ENCODE measurements at regions not wholly inside any gene's neighbourhood (a gene's known extent, or its start where the extent isn't known, plus 50 kb on each side); places are given as distances from the start of the nearest gene placed in this dataset.

DNA sequence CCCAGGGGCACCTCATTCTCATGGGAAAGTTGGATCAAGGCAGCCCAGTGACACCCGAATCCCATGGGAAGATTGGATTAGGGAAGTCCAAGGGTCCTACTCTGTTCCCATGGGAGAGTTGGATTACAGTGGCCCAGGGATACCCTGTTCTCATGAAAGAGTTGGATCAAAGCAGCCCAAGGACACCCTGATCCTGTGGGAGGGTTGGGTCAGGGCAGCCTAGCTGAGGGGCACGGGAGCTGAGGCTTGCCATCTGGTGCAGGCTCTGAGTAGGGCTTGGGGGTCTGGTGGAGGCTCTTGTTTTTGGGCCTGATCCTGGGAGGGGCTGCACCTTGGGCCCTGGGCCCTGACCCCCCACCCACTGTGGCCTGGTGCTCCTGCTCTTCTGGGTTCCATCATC lies 87.1 kb downstream of the ACKR3 start:
- H3K36me3 ChIP-seq (ENCODE audit: insufficient read depth, low read length) = no peaks in the 10 kb centered on the region
- no peak overlapping the region for H3K27ac ChIP-seq (ENCODE audit: low read depth, low read length)
- no peaks in the 10 kb centered on the region for H3K27me3 ChIP-seq (ENCODE audit: insufficient read depth, low read length)
- no peak overlapping the region for H3K9ac ChIP-seq (ENCODE audit: low read depth, low read length)
- 91% methylated on average over 2 of the region's 2 CpGs for WGBS
- H3K9me3 ChIP-seq (ENCODE audit: insufficient read depth, low read depth, low read length) = no peaks in the 10 kb centered on the region
- no peak overlapping the region for H3K4me3 ChIP-seq (ENCODE audit: low read length)
- H3K4me1 ChIP-seq (ENCODE audit: insufficient read depth, low read length) = peaks cover 22% of the 10 kb centered on the region

DNA sequence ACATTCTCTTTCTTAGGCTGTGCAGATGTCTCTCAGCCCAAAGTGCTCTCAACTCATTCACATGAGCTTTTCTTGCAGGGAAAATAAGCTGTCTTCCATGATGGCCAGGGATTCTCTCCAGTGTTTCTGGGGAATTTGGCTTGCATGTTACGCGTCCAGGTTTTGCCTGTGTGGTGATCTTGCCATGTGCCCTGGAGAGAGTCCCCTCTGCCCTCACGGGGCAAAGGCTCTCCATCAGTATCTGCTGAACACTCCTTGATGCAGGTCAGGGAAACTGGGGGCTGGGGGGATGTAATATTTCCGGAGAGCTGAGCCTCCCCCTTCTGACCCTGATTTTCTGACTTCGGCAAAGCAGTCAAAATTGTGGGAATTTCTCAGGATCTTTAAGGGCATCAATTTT lies 87.6 kb downstream of the ACKR3 start:
- Histone ChIP-seq H3K27ac (ENCODE audit: low read depth, low read length) (no peak overlapping the region), H3K9ac (ENCODE audit: low read depth, low read length) (no peak overlapping the region), H3K27me3 (ENCODE audit: insufficient read depth, low read length) (no peaks in the 10 kb centered on the region), H3K4me1 (ENCODE audit: insufficient read depth, low read length) (peaks cover 27% of the 10 kb centered on the region), H3K4me3 (ENCODE audit: low read length) (no peak overlapping the region), H3K9me3 (ENCODE audit: insufficient read depth, low read depth, low read length) (no peaks in the 10 kb centered on the region), H3K36me3 (ENCODE audit: insufficient read depth, low read length) (no peaks in the 10 kb centered on the region)
- WGBS = 94% methylated on average over 5 of the region's 5 CpGs

DNA sequence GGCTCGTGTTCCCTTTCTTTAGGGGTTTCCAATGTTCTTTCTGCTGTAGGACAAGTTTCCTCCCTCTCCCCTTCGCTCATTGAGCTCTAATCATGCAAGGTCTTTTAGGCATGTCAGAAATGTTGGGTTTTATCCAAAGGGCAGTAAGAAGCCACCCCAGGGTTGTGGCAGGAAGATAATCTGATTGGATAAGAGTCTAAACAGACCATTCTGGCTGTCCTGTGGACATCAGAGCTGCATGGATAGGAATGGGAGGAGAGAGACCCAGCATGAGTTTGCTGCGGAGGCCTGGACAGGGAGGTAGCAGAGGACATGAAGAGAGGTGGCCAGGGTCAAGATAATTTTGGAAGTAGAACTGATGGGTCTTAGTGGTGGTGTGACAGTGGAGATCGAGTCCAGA lies 88.2 kb downstream of the ACKR3 start:
- H3K36me3 ChIP-seq (ENCODE audit: insufficient read depth, low read length) = no peaks in the 10 kb centered on the region
- no peaks in the 10 kb centered on the region for H3K27me3 ChIP-seq (ENCODE audit: insufficient read depth, low read length)
- H3K4me3 ChIP-seq (ENCODE audit: low read length) = no peak overlapping the region
- no peak overlapping the region for H3K27ac ChIP-seq (ENCODE audit: low read depth, low read length)
- WGBS = 95% methylated on average over 4 of the region's 4 CpGs
- no peaks in the 10 kb centered on the region for H3K9me3 ChIP-seq (ENCODE audit: insufficient read depth, low read depth, low read length)
- H3K9ac ChIP-seq (ENCODE audit: low read depth, low read length) = no peak overlapping the region
- peaks cover 31% of the 10 kb centered on the region for H3K4me1 ChIP-seq (ENCODE audit: insufficient read depth, low read length)

DNA sequence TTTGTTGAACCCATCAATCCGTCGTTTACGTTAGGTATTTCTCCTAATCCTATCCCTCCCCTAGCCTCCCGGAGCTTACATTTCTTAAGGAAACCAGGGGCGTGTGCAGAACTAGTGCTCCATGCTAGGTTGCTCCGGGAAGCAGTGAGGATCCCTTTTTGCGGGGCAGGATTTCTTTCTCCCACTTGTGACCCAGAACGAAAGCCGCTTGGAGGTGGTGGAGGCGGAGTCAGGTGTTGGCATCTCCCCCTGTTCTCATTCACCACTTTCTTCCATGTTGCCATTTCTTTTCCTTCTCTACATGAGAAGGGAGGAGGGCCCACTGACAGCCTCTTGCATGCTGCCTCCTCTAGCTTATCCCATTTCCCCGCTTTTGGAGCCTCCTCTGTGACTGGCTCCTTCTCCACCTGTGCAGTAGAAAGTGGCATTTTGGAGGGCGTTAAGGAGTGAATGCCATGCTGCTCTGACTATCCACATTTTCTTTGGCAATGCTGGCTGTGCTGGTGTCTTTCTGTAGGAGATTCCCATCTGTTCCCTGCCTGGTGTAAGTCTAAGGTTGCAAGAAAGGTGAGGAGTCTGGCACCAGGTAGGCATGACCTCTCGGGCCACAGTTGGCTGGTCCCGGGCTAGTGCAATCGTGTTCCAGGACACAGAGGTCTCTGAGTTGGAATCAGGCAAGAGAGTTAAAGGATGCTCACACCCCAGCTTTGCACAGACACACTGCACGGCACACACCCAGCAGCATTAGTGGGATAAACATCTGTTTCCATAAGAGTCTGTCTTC lies 89.5 kb downstream of the ACKR3 start:
- Histone ChIP-seq H3K27me3 (ENCODE audit: insufficient read depth, low read length) (no peaks in the 10 kb centered on the region), H3K9ac (ENCODE audit: low read depth, low read length) (no peak overlapping the region), H3K4me1 (ENCODE audit: insufficient read depth, low read length) (peaks cover 31% of the 10 kb centered on the region), H3K36me3 (ENCODE audit: insufficient read depth, low read length) (no peaks in the 10 kb centered on the region), H3K27ac (ENCODE audit: low read depth, low read length) (no peak overlapping the region), H3K9me3 (ENCODE audit: insufficient read depth, low read depth, low read length) (no peaks in the 10 kb centered on the region), H3K4me3 (ENCODE audit: low read length) (no peak overlapping the region)
- 89% methylated on average over 15 of the region's 16 CpGs for WGBS

DNA sequence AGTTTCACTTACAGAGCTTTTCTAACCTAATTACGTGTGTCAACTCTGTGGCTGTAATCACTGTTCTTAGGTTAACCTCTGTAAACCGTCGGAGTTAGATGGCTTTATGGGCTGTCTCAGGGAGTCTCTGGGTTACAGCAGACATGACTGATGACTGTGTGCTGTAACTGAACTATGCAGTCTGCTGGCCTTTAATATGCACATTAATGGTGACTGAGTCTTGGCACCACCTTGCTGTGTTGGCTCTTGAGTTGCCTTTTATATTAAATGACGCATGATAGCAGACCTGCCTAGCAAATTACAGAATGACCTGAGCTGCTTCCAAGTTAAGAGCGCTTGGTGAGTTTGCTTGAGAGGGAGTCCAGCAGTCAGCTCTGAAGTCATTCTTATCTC lies 90.1 kb downstream of the ACKR3 start:
- Histone ChIP-seq H3K4me1 (ENCODE audit: insufficient read depth, low read length) (peaks cover 31% of the 10 kb centered on the region), H3K9me3 (ENCODE audit: insufficient read depth, low read depth, low read length) (no peaks in the 10 kb centered on the region), H3K36me3 (ENCODE audit: insufficient read depth, low read length) (no peaks in the 10 kb centered on the region), H3K27me3 (ENCODE audit: insufficient read depth, low read length) (no peaks in the 10 kb centered on the region), H3K27ac (ENCODE audit: low read depth, low read length) (no peak overlapping the region), H3K9ac (ENCODE audit: low read depth, low read length) (no peak overlapping the region), H3K4me3 (ENCODE audit: low read length) (no peak overlapping the region)
- 81% methylated on average over 5 of the region's 5 CpGs for WGBS

DNA sequence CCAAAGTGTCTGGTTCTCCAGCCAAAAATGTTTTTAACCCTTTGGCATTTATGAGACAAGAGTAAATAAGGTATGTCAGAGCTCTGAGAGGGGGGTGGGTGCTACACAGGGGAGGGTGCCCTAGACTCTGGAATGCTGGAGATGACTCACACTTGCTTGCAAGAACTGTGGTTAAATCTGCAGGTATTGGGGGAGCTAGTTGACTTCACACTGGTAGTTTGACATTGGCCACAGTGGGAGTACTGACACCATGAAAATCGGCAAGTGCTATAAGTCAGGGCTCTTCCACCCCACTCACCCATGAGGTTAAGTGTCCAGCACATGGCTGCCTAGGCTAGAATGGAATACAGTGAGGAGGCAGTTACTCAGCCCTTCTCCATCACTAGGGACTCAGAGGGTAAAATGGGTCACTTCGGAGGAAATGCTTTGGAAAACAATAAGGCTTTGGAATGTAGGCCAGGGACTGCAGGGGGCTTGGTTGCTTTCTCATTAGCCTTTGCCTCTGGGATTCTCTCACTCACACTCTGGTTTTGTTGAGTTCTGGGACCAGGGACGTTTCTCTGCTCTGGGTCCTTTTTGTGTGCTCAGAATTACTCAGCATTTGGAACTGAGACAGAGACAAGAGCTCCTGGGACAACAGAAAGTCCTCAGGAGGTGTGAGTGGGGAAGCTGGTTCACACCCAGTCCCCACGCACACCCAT lies 91.6 kb downstream of the ACKR3 start:
- peak overlapping the region; percentile 89 for H3K27ac ChIP-seq (ENCODE audit: low read depth, low read length)
- H3K36me3 ChIP-seq (ENCODE audit: insufficient read depth, low read length) = no peaks in the 10 kb centered on the region
- H3K9me3 ChIP-seq (ENCODE audit: insufficient read depth, low read depth, low read length) = peaks cover 2% of the 10 kb centered on the region; the same call in 1 of the 2 replicates
- H3K27me3 ChIP-seq (ENCODE audit: insufficient read depth, low read length) = no peaks in the 10 kb centered on the region
- H3K4me3 ChIP-seq (ENCODE audit: low read length) = 0 out of 2 replicates have a peak overlapping the region, but pooled peaks have one; percentile 18
- H3K9ac ChIP-seq (ENCODE audit: low read depth, low read length) = peak overlapping the region; percentile 47; the same call in 1 of the 2 replicates
- WGBS = 25% methylated on average over 4 of the region's 4 CpGs
- peaks cover 31% of the 10 kb centered on the region for H3K4me1 ChIP-seq (ENCODE audit: insufficient read depth, low read length)

DNA sequence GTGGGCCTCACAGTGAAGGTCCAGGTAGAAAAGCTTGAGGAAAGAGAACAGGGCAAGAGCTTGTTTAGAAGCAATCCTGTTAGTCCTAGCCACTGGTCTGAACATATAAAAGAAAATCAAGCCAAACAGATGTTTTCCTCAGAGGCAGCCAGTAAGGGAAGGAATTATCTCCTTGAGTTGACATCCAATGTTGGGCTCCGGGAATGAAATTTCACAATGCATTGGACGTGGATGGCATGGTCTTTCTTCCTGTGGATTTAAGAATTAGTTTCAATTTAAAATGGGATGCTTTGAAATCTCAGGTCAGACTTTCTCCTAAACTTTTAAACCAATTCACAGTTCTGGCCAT lies 92.1 kb downstream of the ACKR3 start:
- H3K36me3 ChIP-seq (ENCODE audit: insufficient read depth, low read length) = no peaks in the 10 kb centered on the region
- H3K9ac ChIP-seq (ENCODE audit: low read depth, low read length) = peak overlapping the region; percentile 47; the same call in 1 of the 2 replicates
- peaks cover 31% of the 10 kb centered on the region for H3K4me1 ChIP-seq (ENCODE audit: insufficient read depth, low read length)
- H3K27ac ChIP-seq (ENCODE audit: low read depth, low read length) = peak overlapping the region; percentile 89
- H3K9me3 ChIP-seq (ENCODE audit: insufficient read depth, low read depth, low read length) = peaks cover 7% of the 10 kb centered on the region
- H3K4me3 ChIP-seq (ENCODE audit: low read length) = no peak overlapping the region
- 83% methylated on average over 2 of the region's 2 CpGs for WGBS
- H3K27me3 ChIP-seq (ENCODE audit: insufficient read depth, low read length) = no peaks in the 10 kb centered on the region

DNA sequence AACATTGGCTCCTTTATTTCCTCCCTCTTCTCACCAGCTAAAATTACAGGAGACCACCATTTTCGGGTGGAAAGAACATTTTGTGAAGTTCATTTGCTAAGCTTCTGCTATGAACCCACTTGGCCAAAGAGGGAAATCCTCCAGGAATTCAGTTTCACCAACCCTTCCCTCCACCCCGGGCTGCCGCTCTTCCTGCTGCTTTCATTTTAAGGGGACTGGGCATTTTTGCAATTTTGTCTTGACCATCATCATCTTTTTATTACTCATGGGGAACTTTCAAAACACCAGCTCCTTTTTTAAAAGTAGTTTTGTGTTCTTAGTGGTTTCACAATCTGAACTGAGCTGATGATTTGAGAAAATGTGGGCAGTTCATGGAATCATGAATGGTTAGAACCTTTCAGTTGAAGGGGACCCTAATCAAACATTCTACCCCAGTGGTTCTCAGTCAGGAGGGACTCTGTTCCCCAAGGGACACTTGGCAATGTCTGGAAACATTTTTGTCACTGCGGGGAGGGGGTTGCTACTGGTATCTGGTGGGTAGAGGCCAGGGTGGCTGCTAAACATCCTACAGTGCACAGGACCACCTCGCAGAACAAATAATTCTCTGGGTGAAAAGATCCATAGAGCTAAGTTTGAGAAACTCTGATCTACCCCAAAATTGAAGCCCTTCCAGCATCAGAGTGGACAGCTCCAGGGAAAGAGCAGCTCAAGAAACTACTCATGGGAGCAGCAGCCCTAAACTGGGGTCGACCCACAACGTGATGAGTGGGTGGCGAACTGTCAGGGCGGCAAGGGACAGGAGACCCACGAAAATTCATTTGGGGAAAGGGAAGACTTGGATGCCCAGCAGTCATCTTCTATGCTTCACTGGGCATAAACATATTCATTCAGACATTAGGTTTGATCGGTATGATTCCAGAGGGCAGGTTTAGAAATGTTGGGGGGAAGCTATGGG lies 92.9 kb downstream of the ACKR3 start:
- H3K4me1 ChIP-seq (ENCODE audit: insufficient read depth, low read length) = peaks cover 31% of the 10 kb centered on the region
- H3K36me3 ChIP-seq (ENCODE audit: insufficient read depth, low read length) = no peaks in the 10 kb centered on the region
- H3K9ac ChIP-seq (ENCODE audit: low read depth, low read length) = no peak overlapping the region
- no peak overlapping the region for H3K4me3 ChIP-seq (ENCODE audit: low read length)
- 87% methylated on average over 11 of the region's 11 CpGs for WGBS
- H3K9me3 ChIP-seq (ENCODE audit: insufficient read depth, low read depth, low read length) = peaks cover 8% of the 10 kb centered on the region
- peak overlapping the region; percentile 89 for H3K27ac ChIP-seq (ENCODE audit: low read depth, low read length)
- no peaks in the 10 kb centered on the region for H3K27me3 ChIP-seq (ENCODE audit: insufficient read depth, low read length)

DNA sequence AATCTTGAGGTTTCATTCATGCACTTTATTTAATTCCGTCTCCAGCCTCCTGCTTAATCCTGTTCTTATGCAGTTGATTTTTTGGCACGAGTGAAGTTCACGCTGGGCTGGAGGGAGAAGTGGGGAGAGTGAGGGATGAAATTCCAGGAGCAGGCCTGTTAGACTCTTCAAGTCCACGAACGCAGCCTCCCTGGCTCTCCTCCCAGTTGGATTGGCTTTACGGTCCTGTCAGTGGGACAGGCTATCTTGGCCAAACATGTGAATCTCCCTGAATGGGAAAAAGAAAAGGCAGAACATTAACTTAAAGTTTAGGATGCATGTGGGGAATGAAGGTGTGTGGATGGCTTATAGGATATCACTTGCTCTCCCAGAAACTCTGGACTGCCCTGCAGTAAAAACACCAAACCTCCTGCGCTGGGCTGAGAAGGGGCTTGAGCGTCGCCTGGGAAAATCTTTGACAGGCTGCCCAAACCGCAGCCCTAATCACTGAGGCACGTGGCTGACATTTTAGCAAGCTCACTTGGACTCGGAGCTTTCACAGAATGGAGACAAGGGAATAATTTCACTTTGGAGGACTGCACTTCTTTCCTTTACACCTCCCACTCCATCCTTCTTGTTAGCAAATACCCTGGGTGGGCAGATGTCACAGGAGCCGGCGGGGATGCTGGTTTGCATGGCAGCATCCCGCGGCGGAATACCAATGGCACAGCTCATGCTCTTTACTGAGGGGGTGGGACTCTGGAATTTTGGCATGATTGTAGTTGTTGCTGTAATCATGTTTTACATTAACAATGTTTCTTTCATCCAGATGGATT lies 93.9 kb downstream of the ACKR3 start:
- Histone ChIP-seq H3K9ac (ENCODE audit: low read depth, low read length) (no peak overlapping the region), H3K9me3 (ENCODE audit: insufficient read depth, low read depth, low read length) (peaks cover 8% of the 10 kb centered on the region), H3K4me3 (ENCODE audit: low read length) (no peak overlapping the region), H3K27ac (ENCODE audit: low read depth, low read length) (no peak overlapping the region), H3K36me3 (ENCODE audit: insufficient read depth, low read length) (no peaks in the 10 kb centered on the region), H3K27me3 (ENCODE audit: insufficient read depth, low read length) (no peaks in the 10 kb centered on the region), H3K4me1 (ENCODE audit: insufficient read depth, low read length) (peaks cover 31% of the 10 kb centered on the region)
- 87% methylated on average over 17 of the region's 17 CpGs for WGBS

DNA sequence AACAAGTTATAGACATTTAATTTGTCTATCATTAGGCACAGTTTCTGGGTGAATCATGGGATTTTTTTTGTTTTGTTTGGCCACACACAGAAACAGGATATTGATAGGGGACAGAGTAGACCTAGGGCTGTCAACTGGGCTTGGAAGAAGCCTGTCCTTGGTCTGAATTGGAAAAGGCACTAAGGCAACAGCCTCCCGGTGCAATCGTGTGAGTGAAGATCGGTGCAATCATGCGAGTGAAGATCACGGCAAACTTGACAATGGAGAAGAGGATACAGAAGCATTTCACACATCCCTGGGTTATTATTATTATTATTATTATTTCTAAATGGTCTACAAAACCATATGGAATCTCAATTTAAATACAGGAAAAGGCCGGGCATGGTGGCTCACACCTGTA lies 94.5 kb downstream of the ACKR3 start:
- Histone ChIP-seq H3K9ac (ENCODE audit: low read depth, low read length) (no peak overlapping the region), H3K27ac (ENCODE audit: low read depth, low read length) (no peak overlapping the region), H3K27me3 (ENCODE audit: insufficient read depth, low read length) (no peaks in the 10 kb centered on the region), H3K4me3 (ENCODE audit: low read length) (no peak overlapping the region), H3K9me3 (ENCODE audit: insufficient read depth, low read depth, low read length) (peaks cover 8% of the 10 kb centered on the region), H3K4me1 (ENCODE audit: insufficient read depth, low read length) (peaks cover 31% of the 10 kb centered on the region), H3K36me3 (ENCODE audit: insufficient read depth, low read length) (no peaks in the 10 kb centered on the region)
- WGBS = 96% methylated on average over 6 of the region's 6 CpGs

All from HUES64 (cell line).